Gastroesophageal sphincter (tissue), 3 donors: ENCODE measurements at regions not wholly inside any gene's neighbourhood (a gene's known extent, or its start where the extent isn't known, plus 50 kb on each side); places are given as distances from the start of the nearest gene placed in this dataset.

Experiments used
- EP300 ChIP-seq: sonication (generic); formaldehyde crosslinking; IDR thresholded peaks from one replicate; pipeline ENCODE4 v1.6.1; 2017; ENCODE audit warnings: antibody characterized with exemption, mild to moderate bottlenecking
- POLR2A ChIP-seq, 2 donors: fragments of 450-650 bp; IDR thresholded peaks; one replicate each; pipeline ENCODE4 v1.6.1; 2017; ENCODE audit warnings: antibody characterized with exemption in 2 of 2, mild to moderate bottlenecking in 2 of 2, moderate library complexity in 1 of 2
- POLR2AphosphoS5 ChIP-seq: sonication (generic); formaldehyde crosslinking; IDR thresholded peaks from one replicate; pipeline ENCODE4 v1.6.1; 2017; ENCODE audit warnings: antibody characterized with exemption
- TF ChIP-seq, protein P1 (sequence below), 4 experiments: fragments of 200-600 bp in 2 of 4; fragments of 450-650 bp in 2 of 4; sonication (generic) in 1 of 4; IDR thresholded peaks; one replicate each; pipeline ENCODE4 v1.5.1; 2017 to 2019; ENCODE audit warnings: antibody characterized with exemption in 4 of 4, mild to moderate bottlenecking in 2 of 4, moderate library complexity in 2 of 4

GRCh38 chr10:108166401-108166800, 1001.9 kb upstream of the SORCS1 start:
- TF ChIP-seq POLR2A (IDR thresholded peaks at IDR 0.05) (no peak), POLR2AphosphoS5 (no peak), EP300 (no peak)
- TF ChIP-seq, protein P1, sequence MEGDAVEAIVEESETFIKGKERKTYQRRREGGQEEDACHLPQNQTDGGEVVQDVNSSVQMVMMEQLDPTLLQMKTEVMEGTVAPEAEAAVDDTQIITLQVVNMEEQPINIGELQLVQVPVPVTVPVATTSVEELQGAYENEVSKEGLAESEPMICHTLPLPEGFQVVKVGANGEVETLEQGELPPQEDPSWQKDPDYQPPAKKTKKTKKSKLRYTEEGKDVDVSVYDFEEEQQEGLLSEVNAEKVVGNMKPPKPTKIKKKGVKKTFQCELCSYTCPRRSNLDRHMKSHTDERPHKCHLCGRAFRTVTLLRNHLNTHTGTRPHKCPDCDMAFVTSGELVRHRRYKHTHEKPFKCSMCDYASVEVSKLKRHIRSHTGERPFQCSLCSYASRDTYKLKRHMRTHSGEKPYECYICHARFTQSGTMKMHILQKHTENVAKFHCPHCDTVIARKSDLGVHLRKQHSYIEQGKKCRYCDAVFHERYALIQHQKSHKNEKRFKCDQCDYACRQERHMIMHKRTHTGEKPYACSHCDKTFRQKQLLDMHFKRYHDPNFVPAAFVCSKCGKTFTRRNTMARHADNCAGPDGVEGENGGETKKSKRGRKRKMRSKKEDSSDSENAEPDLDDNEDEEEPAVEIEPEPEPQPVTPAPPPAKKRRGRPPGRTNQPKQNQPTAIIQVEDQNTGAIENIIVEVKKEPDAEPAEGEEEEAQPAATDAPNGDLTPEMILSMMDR (IDR thresholded peaks at IDR 0.05) = no peak
